B cell (primary cell): ENCODE measurements at regions not wholly inside any gene's neighbourhood (a gene's known extent, or its start where the extent isn't known, plus 50 kb on each side); places are given as distances from the start of the nearest gene placed in this dataset.
"Not testable (repeated sequence)": the region's sequence is repeated elsewhere in the genome, so short reads cannot be mapped to it uniquely, and the experiment has no call there.

Source experiments
- ATAC-seq: fragments of 200-7000 bp; cut with Tn5 transposase; one replicate; pipeline ENCODE4 v1.10.0; 2021; ENCODE audit warnings: low read depth, mild to moderate bottlenecking, moderate number of reproducible peaks, moderate library complexity
- CTCF ChIA-PET: fragments of 350-600 bp; sonication (Branson Sonifier 250); formaldehyde crosslinking; loops from one replicate; lab custom pipeline; 2021; ENCODE audit warnings: antibody characterized with exemption, inconsistent platforms; lab: Charles Lee
- POLR2A ChIA-PET: fragments of 350-600 bp; sonication (Branson Sonifier 250); formaldehyde crosslinking; loops from one replicate; lab custom pipeline; 2021; ENCODE audit warnings: antibody characterized with exemption; lab: Charles Lee
- DNase-seq: peaks from one replicate; pipeline ENCODE4 v3.0.0; 2013
- H2AFZ ChIP-seq: 2 replicates; pipeline ENCODE4 v1.6.1; 2012; ENCODE audit warnings: mild to moderate bottlenecking, low read depth, low read length; ENCODE audit not compliant: insufficient read depth, poor library complexity, severe bottlenecking
- H3K27ac ChIP-seq, 2 donors: 1 replicate in 1 of 2; 2 replicates in 1 of 2; pipeline ENCODE4 v1.5.1; 2012 to 2013; ENCODE audit warnings: low read length in 2 of 2, mild to moderate bottlenecking in 2 of 2, moderate library complexity in 1 of 2
- H3K27me3 ChIP-seq, 4 experiments: fragments of 200-600 bp in 1 of 4; sonication (generic) in 1 of 4; replicated peaks in 1 of 4; 1 replicate in 2 of 4; 2 replicates in 2 of 4; pipeline versions ENCODE4 v1.6.1 to v1.7.0; 2013 to 2016; ENCODE audit warnings: low read length in 3 of 4, mild to moderate bottlenecking in 2 of 4, mixed read lengths in 1 of 4, moderate library complexity in 1 of 4; ENCODE audit not compliant: insufficient read depth in 4 of 4, control insufficient read depth in 3 of 4; ENCODE audit errors: control extremely low read depth in 1 of 4
- H3K36me3 ChIP-seq, 2 experiments: replicated peaks in 1 of 2; 1 replicate in 1 of 2; 2 replicates in 1 of 2; pipeline versions ENCODE4 v1.6.1 to v1.7.1; 2013; ENCODE audit warnings: low read length in 1 of 2; ENCODE audit not compliant: insufficient read depth in 2 of 2, control insufficient read depth in 1 of 2; ENCODE audit errors: control extremely low read depth in 1 of 2, extremely low read depth in 1 of 2
- H3K4me1 ChIP-seq, 2 donors: fragments of 200-600 bp in 1 of 2; sonication (generic) in 1 of 2; 1 replicate in 1 of 2; 2 replicates in 1 of 2; pipeline versions ENCODE4 v1.5.1 to v1.6.1; 2013 to 2017; ENCODE audit warnings: low read length in 2 of 2; ENCODE audit not compliant: control insufficient read depth in 2 of 2, insufficient read depth in 2 of 2
- H3K4me2 ChIP-seq: replicated peaks from 2 replicates; pipeline ENCODE3; 2012; ENCODE audit warnings: mild to moderate bottlenecking, low read depth, low read length; ENCODE audit not compliant: poor library complexity, severe bottlenecking
- H3K4me3 ChIP-seq, 5 experiments: fragments of 200-600 bp in 1 of 5; sonication (generic) in 1 of 5; 1 replicate in 3 of 5; 2 replicates in 2 of 5; pipeline versions ENCODE4 v1.5.1 to v1.7.0; 2011 to 2016; ENCODE audit warnings: low read length in 4 of 5, mild to moderate bottlenecking in 4 of 5, low read depth in 2 of 5, control low read depth in 1 of 5, moderate library complexity in 1 of 5; ENCODE audit not compliant: insufficient read depth in 1 of 5; ENCODE audit errors: control extremely low read depth in 1 of 5, extremely low read depth in 1 of 5
- H3K79me2 ChIP-seq: fragments of 200-600 bp; sonication (generic); one replicate; pipeline ENCODE4 v1.6.0; 2016; ENCODE audit warnings: low read length; ENCODE audit not compliant: control insufficient read depth, insufficient read depth
- H3K9ac ChIP-seq: fragments of 200-600 bp; sonication (generic); 2 replicates; pipeline ENCODE4 v1.6.1; 2017; ENCODE audit warnings: mild to moderate bottlenecking, low read length, moderate library complexity
- H3K9me3 ChIP-seq, 3 donors: one replicate each; pipeline versions ENCODE4 v1.6.1 to v1.7.1; 2013; ENCODE audit warnings: low read length in 2 of 3; ENCODE audit not compliant: control insufficient read depth in 2 of 3, insufficient read depth in 1 of 3; ENCODE audit errors: control extremely low read depth in 1 of 3
- H4K20me1 ChIP-seq: 2 replicates; pipeline ENCODE4 v1.6.0; 2012; ENCODE audit warnings: mild to moderate bottlenecking, low read length; ENCODE audit not compliant: insufficient read depth, control insufficient read depth, poor library complexity, severe bottlenecking
- H3K27ac Mint-ChIP-seq: one replicate; pipeline ENCODE4 v1.8.0; 2021; ENCODE audit warnings: mixed read lengths
- H3K27me3 Mint-ChIP-seq: one replicate; pipeline ENCODE4 v1.8.0; 2021; ENCODE audit warnings: mixed read lengths
- H3K4me1 Mint-ChIP-seq: one replicate; pipeline ENCODE4 v1.8.0; 2021; ENCODE audit warnings: mixed read lengths
- H3K4me3 Mint-ChIP-seq: one replicate; pipeline ENCODE4 v1.8.0; 2021; ENCODE audit warnings: mixed read lengths
- H3K9me3 Mint-ChIP-seq: one replicate; pipeline ENCODE4 v1.8.0; 2022; ENCODE audit warnings: mixed read lengths; ENCODE audit not compliant: insufficient read depth
- EZH2 ChIP-seq: IDR thresholded peaks from 2 replicates; pipeline ENCODE4 v1.6.1; 2012; ENCODE audit warnings: borderline replicate concordance, low read depth, mild to moderate bottlenecking, moderate library complexity, low read length; ENCODE audit not compliant: insufficient read depth, poor library complexity, severe bottlenecking
- WGBS: methylation state at CpG from one replicate; pipeline ENCODE4 v1.1.5; 2013; ENCODE audit warnings: missing lambda C conversion rate; ENCODE audit not compliant: insufficient coverage; 5-methylcytosine and 5-hydroxymethylcytosine counted together
- intact Hi-C: fragments of 100-400 bp; cut with micrococcal nuclease; formaldehyde crosslinking; loops from one replicate; pipeline ENCODE4 v1.10.0; 2022
- TF ChIP-seq, protein P1 (sequence below): fragments of 200-600 bp; IDR thresholded peaks from one replicate; pipeline ENCODE4 v1.8.0; 2022; ENCODE audit warnings: antibody characterized with exemption, mild to moderate bottlenecking

DNA sequence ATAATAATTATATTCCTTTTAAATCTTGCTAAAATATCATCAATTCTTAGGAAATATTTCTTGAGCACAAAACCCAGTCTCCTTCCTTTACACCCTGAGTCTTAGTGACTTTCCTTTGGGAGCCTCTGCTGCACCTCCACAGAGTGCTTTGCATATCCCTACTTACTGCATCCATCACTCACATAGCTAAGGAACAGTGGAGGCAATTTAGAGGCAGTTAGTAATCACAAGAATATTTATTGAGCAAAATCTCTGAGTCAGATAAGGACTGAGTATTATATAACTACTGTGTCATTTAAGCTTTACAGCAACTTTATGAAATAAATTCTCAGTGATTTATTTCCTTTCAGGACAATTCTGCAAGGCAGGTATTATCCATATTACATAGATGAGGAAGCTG lies 327.7 kb downstream of the TMX3 start:
- H2AFZ ChIP-seq, result no peak overlapping the region
- Mint-ChIP-seq H3K27ac (no peak overlapping the region), H3K4me3 (no peak overlapping the region), H3K9me3 (no peaks in the 10 kb centered on the region), H3K27me3 (no peaks in the 10 kb centered on the region), H3K4me1 (no peaks in the 10 kb centered on the region)
- DNase-seq, result no peak
- H3K4me3 ChIP-seq, result no peak overlapping the region
- no peaks in the 10 kb centered on the region for H3K79me2 ChIP-seq
- POLR2A ChIA-PET, result no interaction called here
- no peak overlapping the region for H3K27ac ChIP-seq
- H3K27me3 ChIP-seq, result no peaks in the 10 kb centered on the region
- intact Hi-C loops, result no loop called here
- no peak overlapping the region for H3K9ac ChIP-seq
- no peak for ATAC-seq
- peaks cover 0 to 4% (median 0%) of the 10 kb centered on the region in 3 donors for H3K9me3 ChIP-seq
- no peak overlapping the region for H3K4me2 ChIP-seq
- no peak for TF ChIP-seq EZH2
- TF ChIP-seq, protein P1, sequence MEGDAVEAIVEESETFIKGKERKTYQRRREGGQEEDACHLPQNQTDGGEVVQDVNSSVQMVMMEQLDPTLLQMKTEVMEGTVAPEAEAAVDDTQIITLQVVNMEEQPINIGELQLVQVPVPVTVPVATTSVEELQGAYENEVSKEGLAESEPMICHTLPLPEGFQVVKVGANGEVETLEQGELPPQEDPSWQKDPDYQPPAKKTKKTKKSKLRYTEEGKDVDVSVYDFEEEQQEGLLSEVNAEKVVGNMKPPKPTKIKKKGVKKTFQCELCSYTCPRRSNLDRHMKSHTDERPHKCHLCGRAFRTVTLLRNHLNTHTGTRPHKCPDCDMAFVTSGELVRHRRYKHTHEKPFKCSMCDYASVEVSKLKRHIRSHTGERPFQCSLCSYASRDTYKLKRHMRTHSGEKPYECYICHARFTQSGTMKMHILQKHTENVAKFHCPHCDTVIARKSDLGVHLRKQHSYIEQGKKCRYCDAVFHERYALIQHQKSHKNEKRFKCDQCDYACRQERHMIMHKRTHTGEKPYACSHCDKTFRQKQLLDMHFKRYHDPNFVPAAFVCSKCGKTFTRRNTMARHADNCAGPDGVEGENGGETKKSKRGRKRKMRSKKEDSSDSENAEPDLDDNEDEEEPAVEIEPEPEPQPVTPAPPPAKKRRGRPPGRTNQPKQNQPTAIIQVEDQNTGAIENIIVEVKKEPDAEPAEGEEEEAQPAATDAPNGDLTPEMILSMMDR, result no peak
- CTCF ChIA-PET, result no interaction called here
- no peaks in the 10 kb centered on the region for H3K4me1 ChIP-seq
- no peaks in the 10 kb centered on the region for H3K36me3 ChIP-seq
- H4K20me1 ChIP-seq, result no peaks in the 10 kb centered on the region

DNA sequence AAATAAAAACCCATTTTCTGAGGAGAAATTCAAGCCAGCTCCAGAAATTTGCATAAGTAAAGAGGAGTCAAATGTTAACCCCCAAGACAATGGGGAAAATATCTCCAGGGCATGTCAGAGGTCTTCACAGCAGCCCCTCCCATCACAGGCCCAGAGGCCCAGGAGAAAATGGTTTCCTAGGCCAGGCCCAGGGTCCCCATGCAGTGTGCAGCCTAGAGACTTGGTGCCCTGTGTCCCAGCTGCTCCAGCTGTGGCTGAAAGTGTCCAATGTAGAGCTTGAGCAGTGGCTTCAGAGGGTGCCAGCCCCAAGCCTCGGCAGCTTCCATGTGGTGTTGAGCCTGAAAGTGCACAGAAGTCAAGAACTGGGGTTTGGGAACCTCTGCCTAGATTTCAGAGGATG lies 330.9 kb downstream of the TMX3 start:
- H3K9me3 ChIP-seq, DNase-seq, ATAC-seq, H3K79me2 ChIP-seq, H3K4me3 ChIP-seq, H3K27me3 Mint-ChIP-seq, H3K4me2 ChIP-seq, H3K4me1 Mint-ChIP-seq, H3K9ac ChIP-seq, H4K20me1 ChIP-seq, H3K27ac ChIP-seq, H3K36me3 ChIP-seq, H3K27ac Mint-ChIP-seq, H3K9me3 Mint-ChIP-seq, H2AFZ ChIP-seq, CTCF ChIA-PET, POLR2A ChIA-PET, intact Hi-C loops, H3K4me1 ChIP-seq, H3K27me3 ChIP-seq, H3K4me3 Mint-ChIP-seq: not testable (repeated sequence)
- 92% methylated on average over 1 of the region's 1 CpG for WGBS
